SK-N-SH (cell line): ENCODE measurements at regions not wholly inside any gene's neighbourhood (a gene's known extent, or its start where the extent isn't known, plus 50 kb on each side); places are given as distances from the start of the nearest gene placed in this dataset.

Experiments
- CTCF ChIA-PET: fragments of 300-600, 350-600 bp; formaldehyde crosslinking; extraction: SDS; loops from one replicate; lab custom pipeline; 2021; lab: Yijun Ruan, JAX
- POLR2A ChIA-PET: fragments of 350-600 bp; sonication (Branson Sonifier 250); formaldehyde crosslinking; extraction: SDS; loops from one replicate; lab custom pipeline; 2020; ENCODE audit warnings: antibody characterized with exemption, inconsistent platforms; lab: Yijun Ruan, JAX
- DNase-seq: peaks from one replicate; pipeline ENCODE4 v3.0.0; 2012
- H2AFZ ChIP-seq: fragments of 200-600 bp; sonication (generic); 2 replicates; pipeline ENCODE4 v1.8.1; 2016; ENCODE audit warnings: antibody characterized with exemption, mild to moderate bottlenecking, low read depth
- H3F3A ChIP-seq: fragments of 200-600 bp; sonication (generic); replicated peaks from 2 replicates; pipeline ENCODE3; 2016; ENCODE audit warnings: antibody characterized with exemption, mild to moderate bottlenecking; ENCODE audit not compliant: insufficient read depth
- H3K27ac ChIP-seq, 2 experiments: fragments of 200-500 bp in 1 of 2; fragments of 200-600 bp in 1 of 2; sonication (Bioruptor generic) in 1 of 2; sonication (generic), shearing (Covaris generic) in 1 of 2; 2 replicates each; pipeline versions ENCODE4 v1.5.1 to v1.6.1; 2014 to 2016; ENCODE audit warnings: low read depth in 2 of 2, inconsistent platforms in 1 of 2, low read length in 1 of 2, mild to moderate bottlenecking in 1 of 2, mixed read lengths in 1 of 2
- H3K27me3 ChIP-seq: fragments of 200-600 bp; sonication (generic), shearing (Covaris generic); 2 replicates; pipeline ENCODE4 v1.6.1; 2016; ENCODE audit warnings: mixed run types; ENCODE audit not compliant: insufficient read depth
- H3K36me3 ChIP-seq, 2 experiments: fragments of 200-500 bp in 1 of 2; fragments of 200-600 bp in 1 of 2; sonication (Bioruptor generic) in 1 of 2; sonication (generic) in 1 of 2; replicated peaks in 1 of 2; 2 replicates each; pipeline versions ENCODE3 to v1.5.1; 2014 to 2016; ENCODE audit warnings: low read length in 1 of 2, mild to moderate bottlenecking in 1 of 2; ENCODE audit not compliant: insufficient read depth in 2 of 2, control insufficient read depth in 1 of 2
- H3K4me1 ChIP-seq, 2 experiments: fragments of 200-500 bp in 1 of 2; fragments of 200-600 bp in 1 of 2; sonication (Bioruptor generic) in 1 of 2; sonication (generic), shearing (Covaris generic) in 1 of 2; 2 replicates each; pipeline versions ENCODE4 v1.5.1 to v1.6.1; 2014 to 2016; ENCODE audit warnings: low read depth in 1 of 2, low read length in 1 of 2, mixed run types in 1 of 2; ENCODE audit not compliant: insufficient read depth in 2 of 2, control insufficient read depth in 1 of 2
- H3K4me2 ChIP-seq: fragments of 200-600 bp; sonication (generic), shearing (Covaris generic); 2 replicates; pipeline ENCODE4 v1.6.1; 2017; ENCODE audit warnings: mixed run types
- H3K4me3 ChIP-seq, 2 experiments: fragments of 200-500 bp in 1 of 2; fragments of 200-600 bp in 1 of 2; sonication (Bioruptor generic) in 1 of 2; sonication (generic), shearing (Covaris generic) in 1 of 2; 2 replicates each; pipeline versions ENCODE4 v1.5.1 to v1.8.1; 2014 to 2016; ENCODE audit warnings: low read depth in 2 of 2, inconsistent platforms in 1 of 2, low read length in 1 of 2, mild to moderate bottlenecking in 1 of 2, mixed read lengths in 1 of 2, moderate library complexity in 1 of 2
- H3K79me2 ChIP-seq: fragments of 200-600 bp; sonication (generic); 2 replicates; pipeline ENCODE4 v1.8.1; 2017; ENCODE audit warnings: mild to moderate bottlenecking; ENCODE audit not compliant: insufficient read depth
- H3K9ac ChIP-seq: fragments of 200-600 bp; sonication (generic); 2 replicates; pipeline ENCODE4 v1.6.1; 2017; ENCODE audit warnings: mixed run types
- H3K9me2 ChIP-seq: fragments of 200-600 bp; sonication (generic); 2 replicates; pipeline ENCODE4 v1.6.1; 2017; ENCODE audit warnings: mixed run types
- H3K9me3 ChIP-seq: fragments of 200-600 bp; sonication (generic); 2 replicates; pipeline ENCODE4 v1.6.1; 2017; ENCODE audit warnings: mixed run types, mild to moderate bottlenecking, moderate library complexity
- H4K20me1 ChIP-seq: fragments of 200-600 bp; sonication (generic); 2 replicates; pipeline ENCODE4 v1.6.1; 2017; ENCODE audit warnings: mild to moderate bottlenecking, mixed run types; ENCODE audit not compliant: insufficient read depth
- CTCF ChIP-seq: fragments of 200-600 bp; sonication (generic); IDR thresholded peaks from 2 replicates; pipeline ENCODE4 v1.6.1; 2017; ENCODE audit warnings: antibody characterized with exemption, mild to moderate bottlenecking, moderate library complexity
- EZH2phosphoT487 ChIP-seq: fragments of 200-600 bp; sonication (generic); IDR thresholded peaks from 2 replicates; pipeline ENCODE4 v1.6.1; 2017; ENCODE audit warnings: low read depth, mixed run types, mild to moderate bottlenecking, antibody characterized with exemption, moderate library complexity, borderline replicate concordance
- FOXM1 ChIP-seq: IDR thresholded peaks from 2 replicates; pipeline ENCODE4 v1.4.0; 2012; ENCODE audit warnings: low read depth, mild to moderate bottlenecking
- IRF3 ChIP-seq: fragments of 150-350 bp; IDR thresholded peaks from 2 replicates; pipeline ENCODE4 v1.6.1; 2016; ENCODE audit warnings: mild to moderate bottlenecking, low read depth, low read length
- MAX ChIP-seq: IDR thresholded peaks from 2 replicates; pipeline ENCODE4 v1.4.0; 2012; ENCODE audit warnings: low read depth
- MEF2A ChIP-seq: IDR thresholded peaks from 2 replicates; pipeline ENCODE4 v1.4.0; 2012; ENCODE audit warnings: low read depth, borderline replicate concordance
- MXI1 ChIP-seq: IDR thresholded peaks from 2 replicates; pipeline ENCODE4 v1.6.1; 2012; ENCODE audit warnings: mild to moderate bottlenecking, low read depth, low read length, improper control_type of control experiment
- NFIC ChIP-seq: IDR thresholded peaks from 2 replicates; pipeline ENCODE4 v1.4.0; 2012; ENCODE audit warnings: borderline replicate concordance
- NRF1 ChIP-seq: IDR thresholded peaks from 2 replicates; pipeline ENCODE4 v1.6.1; 2012; ENCODE audit warnings: low read depth, mild to moderate bottlenecking, low read length
- POLR2AphosphoS5 ChIP-seq: IDR thresholded peaks from 2 replicates; pipeline ENCODE4 v1.6.1; 2012; ENCODE audit warnings: low read depth, low read length
- REST ChIP-seq: IDR thresholded peaks from 2 replicates; pipeline ENCODE4 v1.6.1; 2012; ENCODE audit warnings: mild to moderate bottlenecking, low read depth, low read length, moderate library complexity
- RXRA ChIP-seq: IDR thresholded peaks from 2 replicates; pipeline ENCODE4 v1.4.0; 2012; ENCODE audit warnings: low read depth, mild to moderate bottlenecking, borderline replicate concordance
- TAF1 ChIP-seq: IDR thresholded peaks from 2 replicates; pipeline ENCODE4 v1.6.1; 2012; ENCODE audit warnings: low read depth, mild to moderate bottlenecking, low read length, moderate library complexity, borderline replicate concordance
- USF2 ChIP-seq: fragments of 150-350 bp; IDR thresholded peaks from 2 replicates; pipeline ENCODE4 v1.6.1; 2017; ENCODE audit warnings: antibody characterized with exemption, low read length, low read depth, borderline replicate concordance
- ZBTB33 ChIP-seq: IDR thresholded peaks from 2 replicates; pipeline ENCODE4 v1.4.0; 2012; ENCODE audit warnings: low read depth, borderline replicate concordance
- WGBS: methylation state at CpG from one replicate; pipeline ENCODE4 v1.1.6; 2017; ENCODE audit warnings: low lambda C conversion rate; 5-methylcytosine and 5-hydroxymethylcytosine counted together

- TF ChIP-seq ZBTB33 (no peak), FOXM1 (no peak), CTCF (no peak)
These were observed 160.9 kb downstream of the OAT start (continued) for GRCh38 chr10:124257781-124258180.

GRCh38 chr10:124256151-124256550 is 162.6 kb downstream of the OAT start:
- DNase-seq = no peak
- no peak overlapping the region for H3K4me3 ChIP-seq
- peaks cover 0 to 17% of the 10 kb centered on the region in 2 experiments; a peak in 1 of 4 replicates for H3K4me1 ChIP-seq
- CTCF ChIA-PET = interaction anchor here (0.6 to 7.0 kb wide), 4 partner anchors 12 to 271 kb away, joined by 3 to 52 read pairs (median 18); no protein-coding TSS in a partner anchor
- H3K9ac ChIP-seq = no peak overlapping the region
- no peaks in the 10 kb centered on the region for H4K20me1 ChIP-seq
- POLR2A ChIA-PET = no interaction called here
- no peak overlapping the region for H3K4me2 ChIP-seq
- no peaks in the 10 kb centered on the region for H3K79me2 ChIP-seq
- no peak overlapping the region for H3K27ac ChIP-seq
- no peaks in the 10 kb centered on the region for H3F3A ChIP-seq
- H2AFZ ChIP-seq = no peak overlapping the region
- no peaks in the 10 kb centered on the region for H3K9me2 ChIP-seq
- no peaks in the 10 kb centered on the region for H3K27me3 ChIP-seq
- 19% methylated on average over 6 of the region's 6 CpGs for WGBS
- no peaks in the 10 kb centered on the region for H3K36me3 ChIP-seq
- no peaks in the 10 kb centered on the region for H3K9me3 ChIP-seq
- TF ChIP-seq USF2 (no peak), REST (no peak), MXI1 (no peak), MAX (no peak), NFIC (no peak), MEF2A (no peak), TAF1 (no peak), CTCF (no peak), EZH2phosphoT487 (no peak), NRF1 (no peak), IRF3 (no peak), POLR2AphosphoS5 (no peak), RXRA (no peak), ZBTB33 (no peak)
